Esophagus squamous epithelium (tissue), 5 donors: ENCODE measurements at regions not wholly inside any gene's neighbourhood (a gene's known extent, or its start where the extent isn't known, plus 50 kb on each side); places are given as distances from the start of the nearest gene placed in this dataset.
"Not testable (repeated sequence)": the region's sequence is repeated elsewhere in the genome, so short reads cannot be mapped to it uniquely, and the experiment has no call there.

ENCODE experiments used
- DNase-seq: peaks from one replicate; lab custom pipeline; 2025; lab: John Stamatoyannopoulos, UW
- H3K27ac ChIP-seq, 4 donors: fragments of 200-600 bp; sonication (generic); one replicate each; pipeline ENCODE4 v1.5.1; 2016 to 2019; ENCODE audit warnings: mild to moderate bottlenecking in 1 of 4
- H3K27me3 ChIP-seq, 4 donors: fragments of 200-600 bp; sonication (generic); 1 replicate in 3 of 4; 2 replicates in 1 of 4; pipeline versions ENCODE4 v1.5.1 to v1.6.0; 2017 to 2021; ENCODE audit warnings: antibody characterized with exemption in 1 of 4
- H3K36me3 ChIP-seq, 3 donors: fragments of 200-600 bp; sonication (generic); one replicate each; pipeline ENCODE4 v1.5.1; 2016 to 2019
- H3K4me1 ChIP-seq, 3 donors: fragments of 200-600 bp; sonication (generic); one replicate each; pipeline ENCODE4 v1.5.1; 2017 to 2019
- H3K4me3 ChIP-seq, 4 donors: fragments of 200-600 bp; sonication (generic); 1 replicate in 3 of 4; 2 replicates in 1 of 4; pipeline ENCODE4 v1.5.1; 2016 to 2019; ENCODE audit warnings: mild to moderate bottlenecking in 2 of 4, moderate library complexity in 1 of 4
- H3K9me3 ChIP-seq, 3 donors: fragments of 200-600 bp; sonication (generic); one replicate each; pipeline ENCODE4 v1.5.1; 2016 to 2019
- POLR2A ChIP-seq, 4 donors: fragments of 450-650 bp; IDR thresholded peaks; one replicate each; pipeline ENCODE4 v1.6.1; 2017; ENCODE audit warnings: antibody characterized with exemption in 4 of 4, mild to moderate bottlenecking in 4 of 4, moderate library complexity in 3 of 4
- WGBS, 2 donors: methylation state at CpG; one replicate each; pipeline ENCODE4 v1.1.5; 2018; 5-methylcytosine and 5-hydroxymethylcytosine counted together
- intact Hi-C: fragments of 100-400 bp; cut with DNase I; formaldehyde crosslinking; loops from one replicate; pipeline ENCODE4 v1.15.0; 2022
- TF ChIP-seq, protein P1 (sequence below), 6 experiments: fragments of 450-650 bp in 4 of 6; fragments of 200-600 bp in 2 of 6; sonication (generic) in 2 of 6; IDR thresholded peaks; one replicate each; pipeline ENCODE4 v1.5.1; 2016 to 2019; ENCODE audit warnings: antibody characterized with exemption in 6 of 6, mild to moderate bottlenecking in 4 of 6, moderate library complexity in 4 of 6
- donor health status: DM: yes; HTN: yes; CAD: no.

GRCh38 chr1:24248859-24249258 is 61.8 kb upstream of the IFNLR1 start:
- TF ChIP-seq POLR2A (IDR thresholded peaks at IDR 0.05): no peak
- TF ChIP-seq, protein P1, sequence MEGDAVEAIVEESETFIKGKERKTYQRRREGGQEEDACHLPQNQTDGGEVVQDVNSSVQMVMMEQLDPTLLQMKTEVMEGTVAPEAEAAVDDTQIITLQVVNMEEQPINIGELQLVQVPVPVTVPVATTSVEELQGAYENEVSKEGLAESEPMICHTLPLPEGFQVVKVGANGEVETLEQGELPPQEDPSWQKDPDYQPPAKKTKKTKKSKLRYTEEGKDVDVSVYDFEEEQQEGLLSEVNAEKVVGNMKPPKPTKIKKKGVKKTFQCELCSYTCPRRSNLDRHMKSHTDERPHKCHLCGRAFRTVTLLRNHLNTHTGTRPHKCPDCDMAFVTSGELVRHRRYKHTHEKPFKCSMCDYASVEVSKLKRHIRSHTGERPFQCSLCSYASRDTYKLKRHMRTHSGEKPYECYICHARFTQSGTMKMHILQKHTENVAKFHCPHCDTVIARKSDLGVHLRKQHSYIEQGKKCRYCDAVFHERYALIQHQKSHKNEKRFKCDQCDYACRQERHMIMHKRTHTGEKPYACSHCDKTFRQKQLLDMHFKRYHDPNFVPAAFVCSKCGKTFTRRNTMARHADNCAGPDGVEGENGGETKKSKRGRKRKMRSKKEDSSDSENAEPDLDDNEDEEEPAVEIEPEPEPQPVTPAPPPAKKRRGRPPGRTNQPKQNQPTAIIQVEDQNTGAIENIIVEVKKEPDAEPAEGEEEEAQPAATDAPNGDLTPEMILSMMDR (IDR thresholded peaks at IDR 0.05): no peak
- DNase-seq: no peak
- H3K9me3 ChIP-seq: no peaks in the 10 kb centered on the region
- no peaks in the 10 kb centered on the region for H3K36me3 ChIP-seq
- no peak overlapping the region for H3K4me3 ChIP-seq
- no peaks in the 10 kb centered on the region for H3K27me3 ChIP-seq
- no peak overlapping the region for H3K27ac ChIP-seq
- 63 to 100% methylated on average over 1 of the region's 1 CpG for WGBS, 2 donors
- intact Hi-C loops: no loop called here
- H3K4me1 ChIP-seq: no peaks in the 10 kb centered on the region

GRCh38 chr1:24247337-24247736 is 60.2 kb upstream of the IFNLR1 start:
- H3K9me3 ChIP-seq, intact Hi-C loops, H3K27ac ChIP-seq, DNase-seq, H3K4me1 ChIP-seq, H3K4me3 ChIP-seq, H3K27me3 ChIP-seq, H3K36me3 ChIP-seq: not testable (repeated sequence)
- 73 to 87% methylated on average over 7 of the region's 7 CpGs for WGBS, 2 donors

- Histone ChIP-seq H3K36me3 (no peaks in the 10 kb centered on the region), H3K4me3 (no peak overlapping the region), H3K27ac (no peak overlapping the region), H3K4me1 (no peaks in the 10 kb centered on the region), H3K9me3 (no peaks in the 10 kb centered on the region), H3K27me3 (no peaks in the 10 kb centered on the region)
- no peak for DNase-seq
- intact Hi-C loops: no loop called here
- TF ChIP-seq, protein P1 (IDR thresholded peaks at IDR 0.05): no peak
- TF ChIP-seq POLR2A (IDR thresholded peaks at IDR 0.05): no peak
- 67 to 70% methylated on average over 1 of the region's 2 CpGs for WGBS, 2 donors
Observed at GRCh38 chr1:24244519-24245268, 57.6 kb upstream of the IFNLR1 start.

DNA sequence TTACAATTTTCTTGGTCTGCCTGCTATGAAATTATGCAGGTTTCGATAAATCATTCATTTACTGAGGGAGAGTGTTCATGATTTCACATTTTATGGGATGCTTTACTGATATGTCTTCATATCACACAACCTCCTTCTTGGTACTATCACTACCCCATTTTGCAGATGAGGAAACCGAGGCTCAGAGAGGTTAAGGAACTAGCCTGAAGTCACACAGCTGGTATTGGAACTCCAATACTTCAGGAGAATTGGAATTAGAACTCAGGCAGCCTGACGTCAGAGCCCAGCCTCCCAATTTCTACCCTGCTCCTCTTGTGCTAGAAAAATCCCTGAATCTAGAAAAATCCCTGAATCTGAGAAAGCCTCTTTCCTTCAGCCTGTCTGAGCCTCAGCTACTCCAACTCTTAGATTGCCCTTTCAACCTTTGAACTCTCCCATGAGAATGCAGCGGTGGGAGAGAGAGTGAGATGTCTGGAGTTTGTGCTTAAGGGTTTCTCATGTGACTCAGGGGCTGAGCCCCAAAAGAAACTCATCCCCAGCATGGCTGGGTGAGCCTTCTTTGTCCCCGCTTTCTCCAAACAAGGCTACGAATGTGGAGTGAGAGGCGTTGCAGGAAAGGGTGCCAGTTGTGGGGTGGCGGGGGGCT is 50.8 kb upstream of the IFNLR1 start:
- intact Hi-C loops: no loop called here
- no peaks in the 10 kb centered on the region for H3K36me3 ChIP-seq
- no peak for TF ChIP-seq POLR2A (IDR thresholded peaks at IDR 0.05)
- TF ChIP-seq, protein P1 (IDR thresholded peaks at IDR 0.05): no peak

DNA sequence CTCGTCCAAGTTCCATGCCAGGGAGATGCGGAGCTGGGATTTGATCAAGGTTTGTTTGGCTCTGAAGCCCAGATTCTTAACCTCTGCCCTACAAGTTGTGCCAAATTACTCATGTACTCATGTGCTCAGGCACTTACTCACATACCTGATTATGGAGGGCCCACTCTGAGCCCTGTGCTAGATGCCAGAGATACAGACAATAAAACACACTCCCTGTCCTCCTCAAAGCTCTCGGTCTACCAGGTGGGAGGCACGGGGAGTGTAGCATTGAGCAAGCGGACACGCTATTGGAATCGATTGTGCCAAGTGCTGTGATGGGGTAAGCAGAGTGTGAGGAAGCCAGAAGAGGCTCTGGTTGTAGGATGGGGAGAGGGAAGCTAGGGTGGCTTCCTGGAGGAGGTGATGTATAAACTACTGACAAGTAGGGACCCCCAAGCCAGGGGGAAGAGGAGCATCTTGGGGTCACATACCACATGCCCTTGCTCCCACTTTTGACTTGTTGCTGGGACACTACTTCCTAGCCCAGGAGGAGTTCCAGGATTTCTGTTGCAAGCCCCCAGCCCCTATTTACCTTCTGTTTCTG is 49.8 kb upstream of the IFNLR1 start:
- WGBS, 2 donors: 52 to 55% methylated on average over 7 of the region's 7 CpGs
- no peak for TF ChIP-seq POLR2A (IDR thresholded peaks at IDR 0.05)
- TF ChIP-seq, protein P1 (IDR thresholded peaks at IDR 0.05): no peak
- H3K27ac ChIP-seq: peak overlapping the region; percentile 34 to 80 (median 53)
- no peaks in the 10 kb centered on the region for H3K36me3 ChIP-seq
- peaks cover 13 to 32% (median 15%) of the 10 kb centered on the region in 3 donors for H3K4me1 ChIP-seq
- no peaks in the 10 kb centered on the region for H3K27me3 ChIP-seq
- no peak overlapping the region for H3K4me3 ChIP-seq
- H3K9me3 ChIP-seq: no peaks in the 10 kb centered on the region
- DNase-seq: no peak
- intact Hi-C loops: no loop called here

More for the DNA sequence above, 50.8 kb upstream of the IFNLR1 start:
- no peak overlapping the region for H3K27ac ChIP-seq
- H3K9me3 ChIP-seq: no peaks in the 10 kb centered on the region
- WGBS, 2 donors: 83 to 94% methylated on average over 7 of the region's 8 CpGs
- no peak for DNase-seq
- H3K4me1 ChIP-seq: peaks cover 13 to 28% (median 15%) of the 10 kb centered on the region in 3 donors
- H3K27me3 ChIP-seq: no peaks in the 10 kb centered on the region
- no peak overlapping the region for H3K4me3 ChIP-seq
